ENCODE measurements at regions not wholly inside any gene's neighbourhood (a gene's known extent, or its start where the extent isn't known, plus 50 kb on each side); places are given as distances from the start of the nearest gene placed in this dataset.

DNA sequence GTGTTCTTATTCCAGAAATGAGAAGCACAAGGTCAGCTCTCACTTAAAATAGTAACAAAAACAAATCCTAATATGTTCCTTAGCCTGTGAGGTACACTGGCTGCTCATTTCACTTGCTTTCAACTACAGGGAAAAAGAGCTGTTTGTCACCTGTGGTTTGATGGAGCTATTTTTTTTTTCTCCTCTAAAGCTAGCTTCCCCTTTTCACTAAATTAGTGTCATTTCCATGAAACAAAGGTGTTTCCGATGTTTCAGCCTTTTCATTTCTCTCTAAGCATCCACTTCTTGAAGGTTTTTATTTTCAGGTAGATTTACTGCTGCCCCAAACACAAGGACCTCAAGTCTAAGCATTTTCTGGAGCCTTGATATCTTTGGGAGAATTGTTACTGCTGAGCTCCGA is 148.6 kb downstream of the RBMX2 start:
- no peaks in the 10 kb centered on the region for H3K36me3 ChIP-seq (ENCODE audit: control insufficient read depth in 1 of 2, insufficient read depth in 2 of 2, low read length in 2 of 2)
- H3K79me2 ChIP-seq (ENCODE audit: control insufficient read depth, insufficient read depth, low read length, poor library complexity) = no peaks in the 10 kb centered on the region
- DNase-seq = no peak
- no peaks in the 10 kb centered on the region for H3K9me3 ChIP-seq (ENCODE audit: insufficient read depth, low read depth, low read length)
- H3K4ac ChIP-seq (ENCODE audit: low read depth, low read length) = no peak overlapping the region
- H3K14ac ChIP-seq (ENCODE audit: low read length) = no peak overlapping the region
- H3K79me1 ChIP-seq (ENCODE audit: low read length) = no peaks in the 10 kb centered on the region
- no peak overlapping the region for H2AK5ac ChIP-seq (ENCODE audit: low read length)
- H2BK120ac ChIP-seq (ENCODE audit: insufficient read depth, low read length, poor library complexity) = no peak overlapping the region
- H3K27ac ChIP-seq (ENCODE audit: low read depth, low read length) = no peak overlapping the region
- no peak overlapping the region for H2BK5ac ChIP-seq (ENCODE audit: low read depth, low read length, poor library complexity)
- no peak overlapping the region for H2BK12ac ChIP-seq (ENCODE audit: low read length)
- no peaks in the 10 kb centered on the region for H3K27me3 ChIP-seq (ENCODE audit: insufficient read depth, low read length)
- no peak overlapping the region for H3K18ac ChIP-seq (ENCODE audit: low read length)
- H3K9ac ChIP-seq (ENCODE audit: low read length) = no peak overlapping the region
- H2AFZ ChIP-seq (ENCODE audit: insufficient read depth, low read length, poor library complexity) = no peak overlapping the region
- no peak overlapping the region for H3K4me2 ChIP-seq (ENCODE audit: low read length)
- no peaks in the 10 kb centered on the region for H3K4me1 ChIP-seq (ENCODE audit: control insufficient read depth in 1 of 2, insufficient read depth in 2 of 2, low read length in 2 of 2)
- H4K91ac ChIP-seq (ENCODE audit: low read depth, low read length) = no peak overlapping the region
- no peak overlapping the region for H4K12ac ChIP-seq (ENCODE audit: low read depth, low read length)
- H4K8ac ChIP-seq (ENCODE audit: low read depth, low read length) = no peak overlapping the region
- H3K4me3 ChIP-seq (ENCODE audit: low read depth, low read length) = no peak overlapping the region
- no CpG with 5 or more reads among the region's 2 CpGs for WGBS (ENCODE audit: extremely low coverage, insufficient coverage, insufficient read length)
- H3K23ac ChIP-seq (ENCODE audit: low read length) = no peak overlapping the region

DNA sequence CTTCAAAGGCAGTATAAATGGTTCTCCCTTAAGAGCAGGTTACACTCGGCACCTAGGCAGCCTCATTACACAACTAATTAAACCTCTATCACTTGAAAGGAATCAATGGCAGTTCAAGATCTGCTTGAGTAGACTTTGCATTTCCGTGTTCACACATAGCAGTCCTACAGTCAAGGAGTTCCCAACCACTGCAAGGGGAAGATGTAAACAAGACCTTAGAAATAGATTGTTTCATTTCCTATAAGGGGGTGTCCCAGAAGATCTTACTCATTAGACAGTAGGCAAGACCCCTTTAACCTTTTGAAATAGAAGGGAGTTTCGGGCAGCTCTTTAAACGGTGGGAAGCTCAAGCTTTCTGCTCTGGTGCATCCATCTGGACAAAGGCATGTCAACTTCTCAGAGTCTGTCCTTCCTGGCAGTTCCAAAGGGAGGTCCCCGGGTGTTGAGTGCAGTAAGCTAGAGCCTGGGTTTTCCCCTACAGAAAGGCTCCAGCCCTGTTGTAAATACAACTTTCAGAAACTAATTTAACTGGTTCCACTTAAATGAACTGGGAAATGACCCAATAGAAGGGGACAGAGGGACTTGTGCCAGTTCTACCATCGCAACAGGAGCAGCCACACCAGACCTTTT is 150.8 kb downstream of the RBMX2 start:
- Histone ChIP-seq H4K8ac (ENCODE audit: low read depth, low read length) (no peak overlapping the region), H3K4me2 (ENCODE audit: low read length) (no peak overlapping the region), H3K9ac (ENCODE audit: low read length) (no peak overlapping the region), H2BK12ac (ENCODE audit: low read length) (no peak overlapping the region), H4K12ac (ENCODE audit: low read depth, low read length) (no peak overlapping the region), H2AK5ac (ENCODE audit: low read length) (no peak overlapping the region), H2BK120ac (ENCODE audit: insufficient read depth, low read length, poor library complexity) (no peak overlapping the region), H2AFZ (ENCODE audit: insufficient read depth, low read length, poor library complexity) (no peak overlapping the region), H2BK5ac (ENCODE audit: low read depth, low read length, poor library complexity) (no peak overlapping the region), H3K9me3 (ENCODE audit: insufficient read depth, low read depth, low read length) (no peaks in the 10 kb centered on the region), H3K4me3 (ENCODE audit: low read depth, low read length) (no peak overlapping the region), H3K18ac (ENCODE audit: low read length) (no peak overlapping the region), H3K27me3 (ENCODE audit: insufficient read depth, low read length) (no peaks in the 10 kb centered on the region), H3K79me1 (ENCODE audit: low read length) (no peaks in the 10 kb centered on the region), H3K4ac (ENCODE audit: low read depth, low read length) (no peak overlapping the region), H3K4me1 (ENCODE audit: control insufficient read depth in 1 of 2, insufficient read depth in 2 of 2, low read length in 2 of 2) (no peaks in the 10 kb centered on the region), H3K79me2 (ENCODE audit: control insufficient read depth, insufficient read depth, low read length, poor library complexity) (no peaks in the 10 kb centered on the region), H3K23ac (ENCODE audit: low read length) (no peak overlapping the region), H3K36me3 (ENCODE audit: control insufficient read depth in 1 of 2, insufficient read depth in 2 of 2, low read length in 2 of 2) (no peaks in the 10 kb centered on the region), H4K91ac (ENCODE audit: low read depth, low read length) (no peak overlapping the region), H3K27ac (ENCODE audit: low read depth, low read length) (no peak overlapping the region), H3K14ac (ENCODE audit: low read length) (no peak overlapping the region)
- DNase-seq = no peak
- no CpG with 5 or more reads among the region's 6 CpGs for WGBS (ENCODE audit: extremely low coverage, insufficient coverage, insufficient read length)

DNA sequence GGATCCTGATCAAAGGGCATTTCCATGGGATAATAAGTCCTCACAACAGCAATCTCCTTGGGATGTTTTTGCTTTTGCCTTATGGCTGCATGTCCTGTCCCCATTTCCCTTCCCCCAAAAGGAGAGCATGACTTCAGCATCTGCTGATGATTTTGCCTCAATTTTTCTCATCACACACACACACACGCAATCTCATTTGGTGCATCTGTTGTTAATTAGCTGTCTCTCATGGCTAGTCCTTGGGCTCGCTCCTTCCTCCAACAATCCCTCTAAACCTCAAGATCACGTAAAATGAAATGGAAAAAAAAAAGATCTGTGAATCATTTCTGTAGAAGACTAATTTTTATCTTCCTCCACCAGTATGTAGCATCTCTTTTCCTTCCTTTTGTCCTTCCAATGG is 153.6 kb downstream of the RBMX2 start:
- no peak overlapping the region for H2BK12ac ChIP-seq (ENCODE audit: low read length)
- H2BK5ac ChIP-seq (ENCODE audit: low read depth, low read length, poor library complexity) = no peak overlapping the region
- H3K79me1 ChIP-seq (ENCODE audit: low read length) = no peaks in the 10 kb centered on the region
- H3K27ac ChIP-seq (ENCODE audit: low read depth, low read length) = no peak overlapping the region
- no peak overlapping the region for H3K14ac ChIP-seq (ENCODE audit: low read length)
- H2AK5ac ChIP-seq (ENCODE audit: low read length) = no peak overlapping the region
- H3K4ac ChIP-seq (ENCODE audit: low read depth, low read length) = no peak overlapping the region
- no peaks in the 10 kb centered on the region for H3K79me2 ChIP-seq (ENCODE audit: control insufficient read depth, insufficient read depth, low read length, poor library complexity)
- no peaks in the 10 kb centered on the region for H3K27me3 ChIP-seq (ENCODE audit: insufficient read depth, low read length)
- H3K18ac ChIP-seq (ENCODE audit: low read length) = no peak overlapping the region
- no peak for DNase-seq
- H3K4me3 ChIP-seq (ENCODE audit: low read depth, low read length) = no peak overlapping the region
- H3K23ac ChIP-seq (ENCODE audit: low read length) = no peak overlapping the region
- no peak overlapping the region for H4K8ac ChIP-seq (ENCODE audit: low read depth, low read length)
- no peaks in the 10 kb centered on the region for H3K36me3 ChIP-seq (ENCODE audit: control insufficient read depth in 1 of 2, insufficient read depth in 2 of 2, low read length in 2 of 2)
- no peak overlapping the region for H3K4me2 ChIP-seq (ENCODE audit: low read length)
- WGBS (ENCODE audit: extremely low coverage, insufficient coverage, insufficient read length) = no CpG with 5 or more reads among the region's 3 CpGs
- H2BK120ac ChIP-seq (ENCODE audit: insufficient read depth, low read length, poor library complexity) = no peak overlapping the region
- no peak overlapping the region for H4K91ac ChIP-seq (ENCODE audit: low read depth, low read length)
- no peak overlapping the region for H3K9ac ChIP-seq (ENCODE audit: low read length)
- no peaks in the 10 kb centered on the region for H3K4me1 ChIP-seq (ENCODE audit: control insufficient read depth in 1 of 2, insufficient read depth in 2 of 2, low read length in 2 of 2)
- H2AFZ ChIP-seq (ENCODE audit: insufficient read depth, low read length, poor library complexity) = no peak overlapping the region
- H3K9me3 ChIP-seq (ENCODE audit: insufficient read depth, low read depth, low read length) = no peaks in the 10 kb centered on the region
- H4K12ac ChIP-seq (ENCODE audit: low read depth, low read length) = no peak overlapping the region

DNA sequence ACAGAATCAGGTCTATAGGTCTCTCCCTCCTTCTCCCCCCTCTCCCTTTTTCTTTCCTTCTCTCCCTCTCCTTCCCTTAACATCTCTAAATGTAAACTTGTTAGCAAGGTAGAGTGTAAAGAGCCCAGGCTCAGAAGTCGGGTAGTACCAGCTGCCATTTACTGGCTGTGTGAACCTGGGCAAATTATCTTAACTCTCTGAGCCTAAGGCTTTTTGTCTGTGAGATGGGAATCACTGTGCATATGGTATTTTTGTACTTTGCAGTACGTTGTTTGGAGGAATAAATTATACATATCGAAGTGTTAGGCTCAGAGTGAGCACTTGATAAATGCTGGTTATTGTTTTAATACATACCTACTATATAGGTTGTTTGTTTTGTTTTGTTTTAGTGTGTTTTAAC is 154.0 kb downstream of the RBMX2 start:
- Histone ChIP-seq H4K12ac (ENCODE audit: low read depth, low read length) (no peak overlapping the region), H2AK5ac (ENCODE audit: low read length) (no peak overlapping the region), H3K4me1 (ENCODE audit: control insufficient read depth in 1 of 2, insufficient read depth in 2 of 2, low read length in 2 of 2) (no peaks in the 10 kb centered on the region), H2AFZ (ENCODE audit: insufficient read depth, low read length, poor library complexity) (no peak overlapping the region), H2BK120ac (ENCODE audit: insufficient read depth, low read length, poor library complexity) (no peak overlapping the region), H3K36me3 (ENCODE audit: control insufficient read depth in 1 of 2, insufficient read depth in 2 of 2, low read length in 2 of 2) (no peaks in the 10 kb centered on the region), H3K4me2 (ENCODE audit: low read length) (no peak overlapping the region), H3K9ac (ENCODE audit: low read length) (no peak overlapping the region), H3K18ac (ENCODE audit: low read length) (no peak overlapping the region), H3K23ac (ENCODE audit: low read length) (no peak overlapping the region), H3K79me1 (ENCODE audit: low read length) (no peaks in the 10 kb centered on the region), H3K27me3 (ENCODE audit: insufficient read depth, low read length) (no peaks in the 10 kb centered on the region), H4K91ac (ENCODE audit: low read depth, low read length) (no peak overlapping the region), H3K27ac (ENCODE audit: low read depth, low read length) (no peak overlapping the region), H3K4ac (ENCODE audit: low read depth, low read length) (no peak overlapping the region), H3K79me2 (ENCODE audit: control insufficient read depth, insufficient read depth, low read length, poor library complexity) (no peaks in the 10 kb centered on the region), H4K8ac (ENCODE audit: low read depth, low read length) (no peak overlapping the region), H2BK12ac (ENCODE audit: low read length) (no peak overlapping the region), H2BK5ac (ENCODE audit: low read depth, low read length, poor library complexity) (no peak overlapping the region), H3K9me3 (ENCODE audit: insufficient read depth, low read depth, low read length) (no peaks in the 10 kb centered on the region), H3K4me3 (ENCODE audit: low read depth, low read length) (no peak overlapping the region), H3K14ac (ENCODE audit: low read length) (no peak overlapping the region)
- no CpG with 5 or more reads among the region's 3 CpGs for WGBS (ENCODE audit: extremely low coverage, insufficient coverage, insufficient read length)
- no peak for DNase-seq

All from trophoblast cell (in vitro differentiated cells and primary cell).